IMR-90 (cell line): ENCODE measurements at regions not wholly inside any gene's neighbourhood (a gene's known extent, or its start where the extent isn't known, plus 50 kb on each side); places are given as distances from the start of the nearest gene placed in this dataset.

Experiments used
- BHLHE40 ChIP-seq: fragments of 150-350 bp; IDR thresholded peaks from 2 replicates; pipeline ENCODE4 v1.6.1; 2016; ENCODE audit warnings: mild to moderate bottlenecking, low read depth, low read length
- CEBPB ChIP-seq: IDR thresholded peaks from 2 replicates; pipeline ENCODE4 v1.6.1; 2012; ENCODE audit warnings: low read depth, low read length, improper control_type of control experiment
- MAFK ChIP-seq: IDR thresholded peaks from 2 replicates; pipeline ENCODE4 v1.6.1; 2012; ENCODE audit warnings: low read depth, low read length, improper control_type of control experiment
- MAZ ChIP-seq: IDR thresholded peaks from 2 replicates; pipeline ENCODE4 v1.6.1; 2012; ENCODE audit warnings: low read depth, mild to moderate bottlenecking, low read length, improper control_type of control experiment, moderate library complexity, borderline replicate concordance
- MXI1 ChIP-seq: IDR thresholded peaks from 2 replicates; pipeline ENCODE4 v1.6.1; 2012; ENCODE audit warnings: low read depth, mild to moderate bottlenecking, low read length, moderate library complexity, borderline replicate concordance
- POLR2A ChIP-seq: IDR thresholded peaks from 2 replicates; pipeline ENCODE4 v1.6.1; 2012; ENCODE audit warnings: mild to moderate bottlenecking, low read depth, low read length
- RAD21 ChIP-seq: IDR thresholded peaks from 2 replicates; pipeline ENCODE4 v1.6.1; 2012; ENCODE audit warnings: low read length, improper control_type of control experiment
- RCOR1 ChIP-seq: IDR thresholded peaks from 2 replicates; pipeline ENCODE4 v1.6.1; 2012; ENCODE audit warnings: mild to moderate bottlenecking, low read length, improper control_type of control experiment; ENCODE audit not compliant: insufficient replicate concordance
- RFX5 ChIP-seq: IDR thresholded peaks from 2 replicates; pipeline ENCODE4 v1.8.0; 2012; ENCODE audit warnings: low read depth, mild to moderate bottlenecking, low read length, moderate library complexity
- SMC3 ChIP-seq: fragments of 150-350 bp; IDR thresholded peaks from 2 replicates; pipeline ENCODE4 v1.6.1; 2016; ENCODE audit warnings: low read depth, mild to moderate bottlenecking, antibody characterized with exemption, low read length, moderate library complexity
- TF ChIP-seq, protein P1 (sequence below): conservative IDR thresholded peaks from 2 replicates; pipeline ENCODE4 v1.5.1; 2012; ENCODE audit warnings: mild to moderate bottlenecking, low read depth, low read length, improper control_type of control experiment
- TF ChIP-seq, protein P2 (sequence below): fragments of 150-350 bp; IDR thresholded peaks from 2 replicates; pipeline ENCODE4 v1.6.1; 2016; ENCODE audit warnings: low read depth, mild to moderate bottlenecking, low read length, moderate library complexity, borderline replicate concordance
- TF ChIP-seq, protein P3 (sequence below): fragments of 150-350 bp; IDR thresholded peaks from 2 replicates; pipeline ENCODE4 v1.6.1; 2017; ENCODE audit warnings: mild to moderate bottlenecking, antibody characterized with exemption, low read length, low read depth

DNA sequence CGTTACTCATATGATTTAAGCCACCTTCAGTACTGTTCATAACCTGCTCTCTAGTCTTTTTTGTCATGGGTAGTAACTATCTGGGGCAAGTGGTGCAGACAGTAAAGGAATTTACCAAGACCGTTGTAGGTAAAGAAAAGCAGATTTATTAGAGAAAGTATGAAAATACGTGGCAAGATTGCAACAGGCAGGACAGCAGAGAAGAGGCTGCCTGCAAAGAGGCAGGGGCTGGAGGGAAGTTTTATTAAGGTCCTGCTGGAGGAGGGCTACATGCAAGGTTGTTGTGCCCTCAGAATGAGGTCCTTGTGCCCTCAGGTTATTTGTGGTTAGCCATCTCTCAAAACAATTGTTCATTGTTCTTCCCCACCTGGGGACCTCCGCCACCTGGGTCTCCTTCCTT is 444.3 kb downstream of the BCKDHB start:
- TF ChIP-seq POLR2A, result no peak
- TF ChIP-seq MXI1, result no peak
- TF ChIP-seq, protein P1, sequence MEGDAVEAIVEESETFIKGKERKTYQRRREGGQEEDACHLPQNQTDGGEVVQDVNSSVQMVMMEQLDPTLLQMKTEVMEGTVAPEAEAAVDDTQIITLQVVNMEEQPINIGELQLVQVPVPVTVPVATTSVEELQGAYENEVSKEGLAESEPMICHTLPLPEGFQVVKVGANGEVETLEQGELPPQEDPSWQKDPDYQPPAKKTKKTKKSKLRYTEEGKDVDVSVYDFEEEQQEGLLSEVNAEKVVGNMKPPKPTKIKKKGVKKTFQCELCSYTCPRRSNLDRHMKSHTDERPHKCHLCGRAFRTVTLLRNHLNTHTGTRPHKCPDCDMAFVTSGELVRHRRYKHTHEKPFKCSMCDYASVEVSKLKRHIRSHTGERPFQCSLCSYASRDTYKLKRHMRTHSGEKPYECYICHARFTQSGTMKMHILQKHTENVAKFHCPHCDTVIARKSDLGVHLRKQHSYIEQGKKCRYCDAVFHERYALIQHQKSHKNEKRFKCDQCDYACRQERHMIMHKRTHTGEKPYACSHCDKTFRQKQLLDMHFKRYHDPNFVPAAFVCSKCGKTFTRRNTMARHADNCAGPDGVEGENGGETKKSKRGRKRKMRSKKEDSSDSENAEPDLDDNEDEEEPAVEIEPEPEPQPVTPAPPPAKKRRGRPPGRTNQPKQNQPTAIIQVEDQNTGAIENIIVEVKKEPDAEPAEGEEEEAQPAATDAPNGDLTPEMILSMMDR, result no peak
- TF ChIP-seq RFX5, result no peak
- TF ChIP-seq MAZ, result no peak
- TF ChIP-seq MAFK, result no peak
- TF ChIP-seq SMC3, result no peak
- TF ChIP-seq BHLHE40, result no peak
- TF ChIP-seq, protein P2, sequence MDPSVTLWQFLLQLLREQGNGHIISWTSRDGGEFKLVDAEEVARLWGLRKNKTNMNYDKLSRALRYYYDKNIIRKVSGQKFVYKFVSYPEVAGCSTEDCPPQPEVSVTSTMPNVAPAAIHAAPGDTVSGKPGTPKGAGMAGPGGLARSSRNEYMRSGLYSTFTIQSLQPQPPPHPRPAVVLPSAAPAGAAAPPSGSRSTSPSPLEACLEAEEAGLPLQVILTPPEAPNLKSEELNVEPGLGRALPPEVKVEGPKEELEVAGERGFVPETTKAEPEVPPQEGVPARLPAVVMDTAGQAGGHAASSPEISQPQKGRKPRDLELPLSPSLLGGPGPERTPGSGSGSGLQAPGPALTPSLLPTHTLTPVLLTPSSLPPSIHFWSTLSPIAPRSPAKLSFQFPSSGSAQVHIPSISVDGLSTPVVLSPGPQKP, result no peak
- TF ChIP-seq RAD21, result no peak
- TF ChIP-seq CEBPB, result no peak
- TF ChIP-seq RCOR1, result no peak
- TF ChIP-seq, protein P3, sequence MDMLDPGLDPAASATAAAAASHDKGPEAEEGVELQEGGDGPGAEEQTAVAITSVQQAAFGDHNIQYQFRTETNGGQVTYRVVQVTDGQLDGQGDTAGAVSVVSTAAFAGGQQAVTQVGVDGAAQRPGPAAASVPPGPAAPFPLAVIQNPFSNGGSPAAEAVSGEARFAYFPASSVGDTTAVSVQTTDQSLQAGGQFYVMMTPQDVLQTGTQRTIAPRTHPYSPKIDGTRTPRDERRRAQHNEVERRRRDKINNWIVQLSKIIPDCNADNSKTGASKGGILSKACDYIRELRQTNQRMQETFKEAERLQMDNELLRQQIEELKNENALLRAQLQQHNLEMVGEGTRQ, result no peak
